ENCODE measurements at regions not wholly inside any gene's neighbourhood (a gene's known extent, or its start where the extent isn't known, plus 50 kb on each side); places are given as distances from the start of the nearest gene placed in this dataset.

DNA sequence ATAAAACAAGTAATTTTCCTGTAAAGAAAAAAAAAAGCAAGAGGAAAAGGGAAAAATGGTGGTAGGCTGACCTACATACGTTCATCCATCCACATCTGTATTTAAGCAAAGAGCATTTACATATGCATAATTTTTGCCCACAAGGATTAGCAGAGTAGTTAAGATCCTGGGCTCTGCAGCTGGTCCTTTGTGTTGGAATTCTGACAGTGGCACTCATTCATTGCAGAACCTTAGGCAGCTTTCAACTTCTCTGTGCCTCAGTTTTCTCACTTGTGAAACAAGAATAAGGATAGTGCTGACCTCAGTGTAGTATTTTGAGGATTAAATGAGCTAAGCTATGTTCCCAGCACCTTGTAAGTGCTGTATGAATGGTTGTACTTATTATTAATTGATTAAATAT lies 211.3 kb downstream of the ARL4C start:
- Histone ChIP-seq H3K9me2 (ENCODE audit: insufficient read depth) (no peaks in the 10 kb centered on the region), H3K27me3 (ENCODE audit: insufficient read depth) (no peaks in the 10 kb centered on the region), H3F3A (replicated peaks; ENCODE audit: low read depth) (no peaks in the 10 kb centered on the region), H4K20me1 (replicated peaks; ENCODE audit: insufficient read depth) (no peaks in the 10 kb centered on the region), H3K79me2 (replicated peaks; ENCODE audit: insufficient read depth) (no peaks in the 10 kb centered on the region), H3K4me3 (no peak overlapping the region), H3K4me2 (no peak overlapping the region), H3K4me1 (ENCODE audit: insufficient read depth) (no peaks in the 10 kb centered on the region), H2AFZ (no peak overlapping the region), H3K36me3 (ENCODE audit: insufficient read depth) (no peaks in the 10 kb centered on the region), H3K27ac (ENCODE audit: low read depth) (no peak overlapping the region)
- H3K4me1 Mint-ChIP-seq: no peaks in the 10 kb centered on the region
- no peaks in the 10 kb centered on the region for H3K27me3 Mint-ChIP-seq (ENCODE audit: insufficient read depth, low read depth, poor library complexity)
- TF ChIP-seq POLR2AphosphoS5 (IDR thresholded peaks at IDR 0.05; ENCODE audit: low read depth) (no peak), JUNB (IDR thresholded peaks at IDR 0.05; ENCODE audit: unreplicated experiment) (no peak), EZH2phosphoT487 (IDR thresholded peaks at IDR 0.05; ENCODE audit: unreplicated experiment) (no peak), CTCF (conservative IDR thresholded peaks at IDR 0.05; ENCODE audit: low read depth in 2 of 2) (no peak), CREB1 (CRISPR knock-in tag; IDR thresholded peaks at IDR 0.05; ENCODE audit: low read depth) (no peak), NANOG (IDR thresholded peaks at IDR 0.05; ENCODE audit: borderline replicate concordance) (no peak), EZH2 (IDR thresholded peaks at IDR 0.05; ENCODE audit: low read depth, unreplicated experiment) (no peak), STAT1 (IDR thresholded peaks at IDR 0.05; ENCODE audit: unreplicated experiment) (no peak), ZNF331 (CRISPR knock-in tag; IDR thresholded peaks at IDR 0.05; ENCODE audit: low read depth) (no peak), ZNF114 (CRISPR knock-in tag; IDR thresholded peaks at IDR 0.05) (no peak), ETS1 (IDR thresholded peaks at IDR 0.05) (no peak)
- TF ChIP-seq, protein P1, sequence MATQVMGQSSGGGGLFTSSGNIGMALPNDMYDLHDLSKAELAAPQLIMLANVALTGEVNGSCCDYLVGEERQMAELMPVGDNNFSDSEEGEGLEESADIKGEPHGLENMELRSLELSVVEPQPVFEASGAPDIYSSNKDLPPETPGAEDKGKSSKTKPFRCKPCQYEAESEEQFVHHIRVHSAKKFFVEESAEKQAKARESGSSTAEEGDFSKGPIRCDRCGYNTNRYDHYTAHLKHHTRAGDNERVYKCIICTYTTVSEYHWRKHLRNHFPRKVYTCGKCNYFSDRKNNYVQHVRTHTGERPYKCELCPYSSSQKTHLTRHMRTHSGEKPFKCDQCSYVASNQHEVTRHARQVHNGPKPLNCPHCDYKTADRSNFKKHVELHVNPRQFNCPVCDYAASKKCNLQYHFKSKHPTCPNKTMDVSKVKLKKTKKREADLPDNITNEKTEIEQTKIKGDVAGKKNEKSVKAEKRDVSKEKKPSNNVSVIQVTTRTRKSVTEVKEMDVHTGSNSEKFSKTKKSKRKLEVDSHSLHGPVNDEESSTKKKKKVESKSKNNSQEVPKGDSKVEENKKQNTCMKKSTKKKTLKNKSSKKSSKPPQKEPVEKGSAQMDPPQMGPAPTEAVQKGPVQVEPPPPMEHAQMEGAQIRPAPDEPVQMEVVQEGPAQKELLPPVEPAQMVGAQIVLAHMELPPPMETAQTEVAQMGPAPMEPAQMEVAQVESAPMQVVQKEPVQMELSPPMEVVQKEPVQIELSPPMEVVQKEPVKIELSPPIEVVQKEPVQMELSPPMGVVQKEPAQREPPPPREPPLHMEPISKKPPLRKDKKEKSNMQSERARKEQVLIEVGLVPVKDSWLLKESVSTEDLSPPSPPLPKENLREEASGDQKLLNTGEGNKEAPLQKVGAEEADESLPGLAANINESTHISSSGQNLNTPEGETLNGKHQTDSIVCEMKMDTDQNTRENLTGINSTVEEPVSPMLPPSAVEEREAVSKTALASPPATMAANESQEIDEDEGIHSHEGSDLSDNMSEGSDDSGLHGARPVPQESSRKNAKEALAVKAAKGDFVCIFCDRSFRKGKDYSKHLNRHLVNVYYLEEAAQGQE (IDR thresholded peaks at IDR 0.05; ENCODE audit: unreplicated experiment): no peak
- TF ChIP-seq, protein P2, sequence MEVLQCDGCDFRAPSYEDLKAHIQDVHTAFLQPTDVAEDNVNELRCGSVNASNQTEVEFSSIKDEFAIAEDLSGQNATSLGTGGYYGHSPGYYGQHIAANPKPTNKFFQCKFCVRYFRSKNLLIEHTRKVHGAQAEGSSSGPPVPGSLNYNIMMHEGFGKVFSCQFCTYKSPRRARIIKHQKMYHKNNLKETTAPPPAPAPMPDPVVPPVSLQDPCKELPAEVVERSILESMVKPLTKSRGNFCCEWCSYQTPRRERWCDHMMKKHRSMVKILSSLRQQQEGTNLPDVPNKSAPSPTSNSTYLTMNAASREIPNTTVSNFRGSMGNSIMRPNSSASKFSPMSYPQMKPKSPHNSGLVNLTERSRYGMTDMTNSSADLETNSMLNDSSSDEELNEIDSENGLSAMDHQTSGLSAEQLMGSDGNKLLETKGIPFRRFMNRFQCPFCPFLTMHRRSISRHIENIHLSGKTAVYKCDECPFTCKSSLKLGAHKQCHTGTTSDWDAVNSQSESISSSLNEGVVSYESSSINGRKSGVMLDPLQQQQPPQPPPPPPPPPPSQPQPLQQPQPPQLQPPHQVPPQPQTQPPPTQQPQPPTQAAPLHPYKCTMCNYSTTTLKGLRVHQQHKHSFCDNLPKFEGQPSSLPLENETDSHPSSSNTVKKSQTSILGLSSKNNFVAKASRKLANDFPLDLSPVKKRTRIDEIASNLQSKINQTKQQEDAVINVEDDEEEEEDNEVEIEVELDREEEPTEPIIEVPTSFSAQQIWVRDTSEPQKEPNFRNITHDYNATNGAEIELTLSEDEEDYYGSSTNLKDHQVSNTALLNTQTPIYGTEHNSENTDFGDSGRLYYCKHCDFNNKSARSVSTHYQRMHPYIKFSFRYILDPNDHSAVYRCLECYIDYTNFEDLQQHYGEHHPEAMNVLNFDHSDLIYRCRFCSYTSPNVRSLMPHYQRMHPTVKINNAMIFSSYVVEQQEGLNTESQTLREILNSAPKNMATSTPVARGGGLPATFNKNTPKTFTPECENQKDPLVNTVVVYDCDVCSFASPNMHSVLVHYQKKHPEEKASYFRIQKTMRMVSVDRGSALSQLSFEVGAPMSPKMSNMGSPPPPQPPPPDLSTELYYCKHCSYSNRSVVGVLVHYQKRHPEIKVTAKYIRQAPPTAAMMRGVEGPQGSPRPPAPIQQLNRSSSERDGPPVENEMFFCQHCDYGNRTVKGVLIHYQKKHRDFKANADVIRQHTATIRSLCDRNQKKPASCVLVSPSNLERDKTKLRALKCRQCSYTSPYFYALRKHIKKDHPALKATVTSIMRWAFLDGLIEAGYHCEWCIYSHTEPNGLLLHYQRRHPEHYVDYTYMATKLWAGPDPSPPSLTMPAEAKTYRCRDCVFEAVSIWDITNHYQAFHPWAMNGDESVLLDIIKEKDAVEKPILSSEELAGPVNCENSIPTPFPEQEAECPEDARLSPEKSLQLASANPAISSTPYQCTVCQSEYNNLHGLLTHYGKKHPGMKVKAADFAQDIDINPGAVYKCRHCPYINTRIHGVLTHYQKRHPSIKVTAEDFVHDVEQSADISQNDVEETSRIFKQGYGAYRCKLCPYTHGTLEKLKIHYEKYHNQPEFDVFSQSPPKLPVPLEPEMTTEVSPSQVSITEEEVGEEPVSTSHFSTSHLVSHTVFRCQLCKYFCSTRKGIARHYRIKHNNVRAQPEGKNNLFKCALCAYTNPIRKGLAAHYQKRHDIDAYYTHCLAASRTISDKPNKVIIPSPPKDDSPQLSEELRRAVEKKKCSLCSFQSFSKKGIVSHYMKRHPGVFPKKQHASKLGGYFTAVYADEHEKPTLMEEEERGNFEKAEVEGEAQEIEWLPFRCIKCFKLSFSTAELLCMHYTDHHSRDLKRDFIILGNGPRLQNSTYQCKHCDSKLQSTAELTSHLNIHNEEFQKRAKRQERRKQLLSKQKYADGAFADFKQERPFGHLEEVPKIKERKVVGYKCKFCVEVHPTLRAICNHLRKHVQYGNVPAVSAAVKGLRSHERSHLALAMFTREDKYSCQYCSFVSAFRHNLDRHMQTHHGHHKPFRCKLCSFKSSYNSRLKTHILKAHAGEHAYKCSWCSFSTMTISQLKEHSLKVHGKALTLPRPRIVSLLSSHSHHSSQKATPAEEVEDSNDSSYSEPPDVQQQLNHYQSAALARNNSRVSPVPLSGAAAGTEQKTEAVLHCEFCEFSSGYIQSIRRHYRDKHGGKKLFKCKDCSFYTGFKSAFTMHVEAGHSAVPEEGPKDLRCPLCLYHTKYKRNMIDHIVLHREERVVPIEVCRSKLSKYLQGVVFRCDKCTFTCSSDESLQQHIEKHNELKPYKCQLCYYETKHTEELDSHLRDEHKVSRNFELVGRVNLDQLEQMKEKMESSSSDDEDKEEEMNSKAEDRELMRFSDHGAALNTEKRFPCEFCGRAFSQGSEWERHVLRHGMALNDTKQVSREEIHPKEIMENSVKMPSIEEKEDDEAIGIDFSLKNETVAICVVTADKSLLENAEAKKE (CRISPR knock-in tag; IDR thresholded peaks at IDR 0.05): no peak
- DNase-seq (ENCODE audit: low spot score): no peak
- H3K36me3 Mint-ChIP-seq (ENCODE audit: low read depth): no peaks in the 10 kb centered on the region
- no peaks in the 10 kb centered on the region for H3K9me3 Mint-ChIP-seq
- H3K4me3 Mint-ChIP-seq: no peak overlapping the region
- ATAC-seq: no peak
- no peak overlapping the region for H3K27ac Mint-ChIP-seq
